Adrenal gland (tissue), 9 donors: ENCODE measurements at regions not wholly inside any gene's neighbourhood (a gene's known extent, or its start where the extent isn't known, plus 50 kb on each side); places are given as distances from the start of the nearest gene placed in this dataset.

ENCODE experiments used
- DNase-seq, 7 donors: peaks; one replicate each; pipeline ENCODE4 v3.0.0-alpha.2; 2019 to 2020
- H3K27ac ChIP-seq, 5 donors: fragments of 200-600 bp; sonication (generic) in 4 of 5; 1 replicate in 3 of 5; 2 replicates in 2 of 5; pipeline versions ENCODE4 v1.5.1 to v1.8.0; 2016 to 2020; ENCODE audit warnings: mild to moderate bottlenecking in 1 of 5
- H3K27me3 ChIP-seq: fragments of 200-600 bp; 2 replicates; pipeline ENCODE4 v1.8.0; 2021
- H3K36me3 ChIP-seq, 2 donors: fragments of 200-600 bp; replicated peaks in 1 of 2; 1 replicate in 1 of 2; 2 replicates in 1 of 2; pipeline versions ENCODE4 v1.5.1 to v1.8.0; 2018 to 2022
- H3K4me1 ChIP-seq, 2 donors: fragments of 200-600 bp; replicated peaks in 1 of 2; 1 replicate in 1 of 2; 2 replicates in 1 of 2; pipeline versions ENCODE4 v1.5.1 to v1.8.0; 2018 to 2021
- H3K4me3 ChIP-seq, 4 donors: fragments of 200-600 bp; sonication (generic) in 3 of 4; one replicate each; pipeline ENCODE4 v1.5.1; 2016 to 2018
- H3K9me3 ChIP-seq, 3 donors: fragments of 200-600 bp; sonication (generic) in 1 of 3; replicated peaks in 1 of 3; 1 replicate in 2 of 3; 2 replicates in 1 of 3; pipeline versions ENCODE4 v1.5.1 to v1.8.0; 2016 to 2021
- CTCF ChIP-seq, 6 experiments: fragments of 450-650 bp in 4 of 6; fragments of 200-600 bp in 2 of 6; sonication (generic) in 1 of 6; IDR thresholded peaks; 1 replicate in 5 of 6; 2 replicates in 1 of 6; pipeline versions ENCODE4 v1.5.1 to v1.8.0; 2016 to 2021; ENCODE audit warnings: antibody characterized with exemption in 6 of 6, mild to moderate bottlenecking in 2 of 6, moderate library complexity in 1 of 6
- POLR2A ChIP-seq, 2 donors: fragments of 450-650 bp; IDR thresholded peaks; one replicate each; pipeline ENCODE4 v1.6.1; 2017; ENCODE audit warnings: antibody characterized with exemption in 2 of 2, mild to moderate bottlenecking in 2 of 2, moderate library complexity in 1 of 2
- WGBS, 4 donors: extraction: QIAGEN DNeasy Blood & Tissue Kit in 2 of 4; methylation state at CpG; one replicate each; pipeline versions ENCODE4 v1.1.5 to v1.1.7; 2013 to 2017; 5-methylcytosine and 5-hydroxymethylcytosine counted together
- intact Hi-C, 2 donors: fragments of 100-400 bp; cut with DNase I; formaldehyde crosslinking; loops; one replicate each; pipeline versions ENCODE4 v1.14.1 to v1.15.0; 2022 to 2023
- donor health status: healthy with polysubstance abuse.
- donor health status: Bipolar disorder and iron deficiency.
- donor health status: DM: yes; HTN: yes; CAD: no.
- donor health status: DM: no; HTN: no; CAD: no.
- donor health status: DM: no; HTN: no; CAD: no.

GRCh38 chr2:52356556-52356955, 1324.6 kb upstream of the NRXN1 start:
- no peaks in the 10 kb centered on the region for H3K27me3 ChIP-seq

GRCh38 chr2:52347292-52347691, 1315.4 kb upstream of the NRXN1 start:
- intact Hi-C loops: no loop called here
- TF ChIP-seq POLR2A (IDR thresholded peaks at IDR 0.05): no peak
- no peak for TF ChIP-seq CTCF (IDR thresholded peaks at IDR 0.05)
- Histone ChIP-seq H3K4me3 (no peak overlapping the region), H3K36me3 (no peaks in the 10 kb centered on the region), H3K9me3 (no peaks in the 10 kb centered on the region), H3K27me3 (no peaks in the 10 kb centered on the region), H3K27ac (no peak overlapping the region), H3K4me1 (no peaks in the 10 kb centered on the region)
- DNase-seq: no peak
- 69 to 76% (median 73%) methylated on average over 2 of the region's 2 CpGs for WGBS, 4 donors

More at GRCh38 chr2:52356556-52356955, 1324.6 kb upstream of the NRXN1 start:
- no peak for TF ChIP-seq POLR2A (IDR thresholded peaks at IDR 0.05)
- TF ChIP-seq CTCF (IDR thresholded peaks at IDR 0.05): no peak
- 21 to 36% (median 27%) methylated on average over 2 of the region's 2 CpGs for WGBS, 4 donors
- DNase-seq: no peak
- H3K36me3 ChIP-seq: no peaks in the 10 kb centered on the region
- H3K4me1 ChIP-seq: no peaks in the 10 kb centered on the region
- H3K4me3 ChIP-seq: no peak overlapping the region
- intact Hi-C loops: no loop called here
- no peaks in the 10 kb centered on the region for H3K9me3 ChIP-seq
- no peak overlapping the region for H3K27ac ChIP-seq

GRCh38 chr2:52345676-52346075, 1313.7 kb upstream of the NRXN1 start:
- TF ChIP-seq CTCF (IDR thresholded peaks at IDR 0.05) (no peak), POLR2A (IDR thresholded peaks at IDR 0.05) (no peak)
- no peak overlapping the region for H3K4me3 ChIP-seq
- no peak overlapping the region for H3K27ac ChIP-seq
- no peaks in the 10 kb centered on the region for H3K36me3 ChIP-seq
- WGBS, 4 donors: 28 to 55% (median 45%) methylated on average over 4 of the region's 4 CpGs
- H3K27me3 ChIP-seq: no peaks in the 10 kb centered on the region
- H3K4me1 ChIP-seq: no peaks in the 10 kb centered on the region
- DNase-seq: no peak
- intact Hi-C loops: no loop called here
- no peaks in the 10 kb centered on the region for H3K9me3 ChIP-seq

- Histone ChIP-seq H3K4me3 (no peak overlapping the region), H3K4me1 (no peaks in the 10 kb centered on the region), H3K27me3 (no peaks in the 10 kb centered on the region), H3K27ac (no peak overlapping the region), H3K9me3 (no peaks in the 10 kb centered on the region), H3K36me3 (no peaks in the 10 kb centered on the region)
- DNase-seq: no peak
- intact Hi-C loops: no loop called here
- TF ChIP-seq POLR2A (IDR thresholded peaks at IDR 0.05): no peak
- TF ChIP-seq CTCF (IDR thresholded peaks at IDR 0.05): no peak
Measured at GRCh38 chr2:52345082-52345481, 1313.2 kb upstream of the NRXN1 start.
